Spleen (tissue), 7 donors: ENCODE measurements at regions not wholly inside any gene's neighbourhood (a gene's known extent, or its start where the extent isn't known, plus 50 kb on each side); places are given as distances from the start of the nearest gene placed in this dataset.

Source experiments
- CTCF ChIP-seq, 11 experiments: fragments of 200-600 bp in 7 of 11; fragments of 450-650 bp in 4 of 11; sonication (generic) in 4 of 11; IDR thresholded peaks in 8 of 11; conservative IDR thresholded peaks in 3 of 11; 1 replicate in 7 of 11; 2 replicates in 4 of 11; pipeline versions ENCODE4 v1.4.0 to v1.8.0; 2016 to 2021; ENCODE audit warnings: antibody characterized with exemption in 11 of 11, inconsistent platforms in 4 of 11, mild to moderate bottlenecking in 1 of 11
- POLR2A ChIP-seq, 3 donors: fragments of 450-650 bp; IDR thresholded peaks; one replicate each; pipeline ENCODE4 v1.5.1; 2017; ENCODE audit warnings: antibody characterized with exemption in 3 of 3, mild to moderate bottlenecking in 1 of 3
- POLR2AphosphoS5 ChIP-seq, 3 donors: sonication (generic); formaldehyde crosslinking; IDR thresholded peaks; one replicate each; pipeline ENCODE4 v1.5.1; 2017; ENCODE audit warnings: antibody characterized with exemption in 3 of 3
- donor health status: DM: no; HTN: no; CAD: no; lungs with moderate emphysema.
- donor health status: DM: no; HTN: no; CAD: no.
- donor health status: DM: no; HTN: no; CAD: no.

- TF ChIP-seq POLR2A (IDR thresholded peaks at IDR 0.05), result no peak
- no peak for TF ChIP-seq CTCF (IDR thresholded peaks at IDR 0.05 in 8 of 11, conservative IDR thresholded peaks at IDR 0.05 in 3 of 11)
- no peak for TF ChIP-seq POLR2AphosphoS5 (IDR thresholded peaks at IDR 0.05)
Observed at GRCh38 chr2:118525346-118525745, 322.1 kb downstream of the EN1 start.
